ENCODE measurements at regions not wholly inside any gene's neighbourhood (a gene's known extent, or its start where the extent isn't known, plus 50 kb on each side); places are given as distances from the start of the nearest gene placed in this dataset.

DNA sequence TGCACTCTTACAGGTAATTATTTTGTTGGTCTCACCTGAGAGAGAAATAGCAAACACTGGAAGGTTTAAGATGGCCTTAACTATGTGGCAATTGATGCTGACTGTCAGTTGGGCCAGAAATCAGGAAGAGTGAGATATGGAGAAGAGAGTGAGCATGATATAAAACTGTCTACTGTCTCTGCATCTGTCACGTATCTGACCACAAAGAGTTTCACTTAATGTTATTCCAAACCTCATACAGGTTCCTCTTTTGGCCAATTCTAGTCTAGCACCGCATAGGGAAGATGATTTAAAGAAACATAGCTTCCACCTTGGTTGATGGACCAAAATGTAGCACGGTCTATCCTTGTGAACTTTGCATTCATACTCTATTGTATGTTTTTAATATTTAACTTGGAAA, 381.0 kb upstream of the BOD1L1 start:
- H3K4me3 ChIP-seq = no peak overlapping the region
- CTCF ChIA-PET = no interaction called here
- no peak overlapping the region for H2AFZ ChIP-seq
- DNase-seq = no peak
- no peaks in the 10 kb centered on the region for H3K27me3 ChIP-seq (ENCODE audit: insufficient read depth, low read depth)
- H3K4me1 ChIP-seq (replicated peaks; ENCODE audit: insufficient read depth) = no peaks in the 10 kb centered on the region
- no peaks in the 10 kb centered on the region for H4K20me1 ChIP-seq (ENCODE audit: insufficient read depth)
- no peak overlapping the region for H3K4me2 ChIP-seq
- no peak for TF ChIP-seq EZH2 (IDR thresholded peaks at IDR 0.05; ENCODE audit: low read depth)
- TF ChIP-seq, protein P1, sequence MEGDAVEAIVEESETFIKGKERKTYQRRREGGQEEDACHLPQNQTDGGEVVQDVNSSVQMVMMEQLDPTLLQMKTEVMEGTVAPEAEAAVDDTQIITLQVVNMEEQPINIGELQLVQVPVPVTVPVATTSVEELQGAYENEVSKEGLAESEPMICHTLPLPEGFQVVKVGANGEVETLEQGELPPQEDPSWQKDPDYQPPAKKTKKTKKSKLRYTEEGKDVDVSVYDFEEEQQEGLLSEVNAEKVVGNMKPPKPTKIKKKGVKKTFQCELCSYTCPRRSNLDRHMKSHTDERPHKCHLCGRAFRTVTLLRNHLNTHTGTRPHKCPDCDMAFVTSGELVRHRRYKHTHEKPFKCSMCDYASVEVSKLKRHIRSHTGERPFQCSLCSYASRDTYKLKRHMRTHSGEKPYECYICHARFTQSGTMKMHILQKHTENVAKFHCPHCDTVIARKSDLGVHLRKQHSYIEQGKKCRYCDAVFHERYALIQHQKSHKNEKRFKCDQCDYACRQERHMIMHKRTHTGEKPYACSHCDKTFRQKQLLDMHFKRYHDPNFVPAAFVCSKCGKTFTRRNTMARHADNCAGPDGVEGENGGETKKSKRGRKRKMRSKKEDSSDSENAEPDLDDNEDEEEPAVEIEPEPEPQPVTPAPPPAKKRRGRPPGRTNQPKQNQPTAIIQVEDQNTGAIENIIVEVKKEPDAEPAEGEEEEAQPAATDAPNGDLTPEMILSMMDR (conservative IDR thresholded peaks at IDR 0.05) = no peak
- H3K79me2 ChIP-seq (ENCODE audit: low read depth) = no peaks in the 10 kb centered on the region
- BruUV-seq (replicated peaks) = no TSS peak
- no peaks in the 10 kb centered on the region for H3K36me3 ChIP-seq (ENCODE audit: low read depth)
- H3F3A ChIP-seq (ENCODE audit: insufficient read depth, low read depth) = no peaks in the 10 kb centered on the region
- intact Hi-C loops (cut with micrococcal nuclease; ENCODE audit: unreplicated experiment) = no loop called here
- POLR2A ChIA-PET (ENCODE audit: unreplicated experiment) = no interaction called here
- H3K9me3 ChIP-seq (ENCODE audit: insufficient read depth, low read depth) = no peaks in the 10 kb centered on the region; the same call in 1 of the 2 replicates
- no peak overlapping the region for H3K27ac ChIP-seq
- no peaks in the 10 kb centered on the region for H3K9me2 ChIP-seq (ENCODE audit: insufficient read depth)

DNA sequence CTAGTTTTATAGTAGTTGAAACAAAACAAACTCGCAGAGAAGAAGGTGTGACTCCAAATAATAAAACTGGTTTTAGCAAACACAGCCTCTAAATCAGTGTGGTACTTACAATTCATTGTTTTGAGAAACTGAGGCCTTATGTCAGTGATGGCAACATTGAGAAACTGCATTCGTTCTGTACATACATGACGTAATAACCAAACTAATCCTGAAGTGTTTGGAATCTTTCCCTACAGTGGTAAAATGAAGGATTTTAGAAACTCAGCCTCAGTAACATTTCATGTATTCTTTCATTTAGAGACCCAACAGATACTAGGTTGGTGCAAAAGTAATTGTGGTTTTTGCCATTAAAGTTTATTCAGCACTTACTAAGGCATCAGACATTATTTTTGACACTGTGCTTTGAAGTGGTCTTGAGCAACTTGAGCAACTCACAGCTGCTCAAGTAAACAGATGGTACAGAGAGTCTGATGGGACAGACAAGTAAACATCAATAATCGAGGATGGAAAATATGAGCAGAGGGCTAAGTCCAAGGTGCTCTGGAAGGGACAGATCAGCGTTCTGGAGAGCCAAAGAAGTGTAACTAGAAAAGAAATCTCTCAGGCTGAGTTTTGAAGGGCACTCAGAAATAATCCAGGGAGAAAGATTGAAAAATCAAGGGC, 390.8 kb upstream of the BOD1L1 start:
- Histone ChIP-seq H2AFZ (no peak overlapping the region), H3K79me2 (ENCODE audit: low read depth) (no peaks in the 10 kb centered on the region), H3F3A (ENCODE audit: insufficient read depth, low read depth) (no peaks in the 10 kb centered on the region), H4K20me1 (ENCODE audit: insufficient read depth) (no peaks in the 10 kb centered on the region), H3K4me2 (no peak overlapping the region), H3K9me2 (ENCODE audit: insufficient read depth) (no peaks in the 10 kb centered on the region), H3K4me3 (no peak overlapping the region), H3K27ac (no peak overlapping the region), H3K27me3 (ENCODE audit: insufficient read depth, low read depth) (no peaks in the 10 kb centered on the region), H3K36me3 (ENCODE audit: low read depth) (no peaks in the 10 kb centered on the region), H3K9me3 (ENCODE audit: insufficient read depth, low read depth) (no peaks in the 10 kb centered on the region), H3K4me1 (replicated peaks; ENCODE audit: insufficient read depth) (no peaks in the 10 kb centered on the region)
- ChIA-PET CTCF (no interaction called here), POLR2A (ENCODE audit: unreplicated experiment) (no interaction called here)
- TF ChIP-seq EZH2 (IDR thresholded peaks at IDR 0.05; ENCODE audit: low read depth) = no peak
- TF ChIP-seq, protein P1 (conservative IDR thresholded peaks at IDR 0.05) = no peak
- no peak for DNase-seq
- BruUV-seq (replicated peaks) = no TSS peak
- intact Hi-C loops (cut with micrococcal nuclease; ENCODE audit: unreplicated experiment) = no loop called here

DNA sequence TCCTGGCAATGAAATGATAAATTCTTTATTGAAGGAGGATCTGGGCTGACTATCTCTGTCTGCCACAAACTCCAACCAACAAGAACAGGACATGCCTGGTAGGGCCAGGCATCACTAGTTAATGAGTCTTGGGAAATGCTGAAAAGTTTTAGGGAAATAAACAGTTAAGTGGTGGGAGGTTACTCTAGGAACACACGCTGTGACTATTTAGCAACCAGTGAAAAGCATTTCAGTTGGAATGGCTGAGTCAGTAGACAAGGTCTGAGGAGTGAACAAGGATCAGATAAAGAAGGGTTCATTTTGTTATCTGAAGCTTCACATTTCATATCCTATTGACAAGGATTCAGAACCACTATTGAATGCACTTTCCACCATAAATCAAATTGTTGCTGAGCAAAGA, 394.9 kb upstream of the BOD1L1 start:
- Histone ChIP-seq H4K20me1 (ENCODE audit: insufficient read depth) (no peaks in the 10 kb centered on the region), H2AFZ (no peak overlapping the region), H3K4me1 (replicated peaks; ENCODE audit: insufficient read depth) (no peaks in the 10 kb centered on the region), H3K9me2 (ENCODE audit: insufficient read depth) (no peaks in the 10 kb centered on the region), H3K9me3 (ENCODE audit: insufficient read depth, low read depth) (no peaks in the 10 kb centered on the region), H3K4me2 (no peak overlapping the region), H3F3A (ENCODE audit: insufficient read depth, low read depth) (no peaks in the 10 kb centered on the region), H3K36me3 (ENCODE audit: low read depth) (no peaks in the 10 kb centered on the region), H3K79me2 (ENCODE audit: low read depth) (no peaks in the 10 kb centered on the region), H3K27ac (no peak overlapping the region), H3K4me3 (no peak overlapping the region), H3K27me3 (ENCODE audit: insufficient read depth, low read depth) (no peaks in the 10 kb centered on the region)
- intact Hi-C loops (cut with micrococcal nuclease; ENCODE audit: unreplicated experiment) = no loop called here
- TF ChIP-seq EZH2 (IDR thresholded peaks at IDR 0.05; ENCODE audit: low read depth) = no peak
- DNase-seq = no peak
- ChIA-PET POLR2A (ENCODE audit: unreplicated experiment) (no interaction called here), CTCF (no interaction called here)
- BruUV-seq (replicated peaks) = no TSS peak

DNA sequence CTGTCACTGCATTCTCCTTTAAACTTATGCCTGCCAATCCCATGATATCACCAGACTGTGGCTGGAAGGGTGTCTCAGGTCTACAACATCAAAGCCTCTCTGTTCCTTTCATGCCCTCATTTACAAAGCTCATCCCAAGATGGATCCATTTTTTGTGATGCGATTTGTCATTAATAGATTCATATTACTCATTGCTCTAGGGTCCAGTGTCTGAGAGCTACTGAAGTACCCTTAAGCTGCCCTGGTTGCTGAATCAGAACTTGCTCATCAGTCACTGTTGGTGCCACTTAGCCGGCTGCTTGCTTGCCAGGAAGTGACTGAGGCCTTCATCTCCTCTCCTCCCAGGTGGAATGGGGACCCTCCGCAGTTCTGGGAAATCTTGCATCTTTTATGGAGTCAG, 395.5 kb upstream of the BOD1L1 start:
- no peaks in the 10 kb centered on the region for H3K9me2 ChIP-seq (ENCODE audit: insufficient read depth)
- intact Hi-C loops (cut with micrococcal nuclease; ENCODE audit: unreplicated experiment) = no loop called here
- ChIA-PET POLR2A (ENCODE audit: unreplicated experiment) (no interaction called here), CTCF (no interaction called here)
- H4K20me1 ChIP-seq (ENCODE audit: insufficient read depth) = no peaks in the 10 kb centered on the region
- no TSS peak for BruUV-seq (replicated peaks)
- H3K4me1 ChIP-seq (replicated peaks; ENCODE audit: insufficient read depth) = no peaks in the 10 kb centered on the region
- H3F3A ChIP-seq (ENCODE audit: insufficient read depth, low read depth) = no peaks in the 10 kb centered on the region
- no peak overlapping the region for H3K27ac ChIP-seq
- no peak for TF ChIP-seq EZH2 (IDR thresholded peaks at IDR 0.05; ENCODE audit: low read depth)
- TF ChIP-seq, protein P1 (conservative IDR thresholded peaks at IDR 0.05) = no peak
- H3K4me2 ChIP-seq = no peak overlapping the region
- no peak overlapping the region for H2AFZ ChIP-seq
- DNase-seq = no peak
- H3K9me3 ChIP-seq (ENCODE audit: insufficient read depth, low read depth) = no peaks in the 10 kb centered on the region
- no peaks in the 10 kb centered on the region for H3K79me2 ChIP-seq (ENCODE audit: low read depth)
- no peak overlapping the region for H3K4me3 ChIP-seq
- H3K27me3 ChIP-seq (ENCODE audit: insufficient read depth, low read depth) = no peaks in the 10 kb centered on the region
- no peaks in the 10 kb centered on the region for H3K36me3 ChIP-seq (ENCODE audit: low read depth)
